ENCODE measurements at regions not wholly inside any gene's neighbourhood (a gene's known extent, or its start where the extent isn't known, plus 50 kb on each side); places are given as distances from the start of the nearest gene placed in this dataset.

DNA sequence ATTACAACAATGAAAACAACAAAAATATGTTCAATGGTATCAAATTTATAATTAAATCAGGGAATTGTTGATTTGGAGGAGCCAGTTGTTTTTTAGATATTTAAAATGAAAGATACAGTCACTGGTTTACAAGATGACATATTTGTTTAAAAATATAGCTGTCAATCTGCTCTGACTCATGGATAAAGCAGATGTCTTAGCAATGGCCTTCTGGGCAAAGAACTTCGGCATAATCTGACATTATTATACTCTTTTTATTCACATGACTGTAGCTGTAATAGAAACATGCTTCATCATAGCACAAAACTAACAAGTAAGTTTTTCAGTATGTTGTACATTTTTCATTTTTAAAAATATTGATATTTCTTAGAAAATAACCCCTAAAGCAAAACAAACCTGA lies 267.4 kb downstream of the CENPW start:
- DNase-seq (ENCODE audit: low read depth): no peak
- TF ChIP-seq, protein P1, sequence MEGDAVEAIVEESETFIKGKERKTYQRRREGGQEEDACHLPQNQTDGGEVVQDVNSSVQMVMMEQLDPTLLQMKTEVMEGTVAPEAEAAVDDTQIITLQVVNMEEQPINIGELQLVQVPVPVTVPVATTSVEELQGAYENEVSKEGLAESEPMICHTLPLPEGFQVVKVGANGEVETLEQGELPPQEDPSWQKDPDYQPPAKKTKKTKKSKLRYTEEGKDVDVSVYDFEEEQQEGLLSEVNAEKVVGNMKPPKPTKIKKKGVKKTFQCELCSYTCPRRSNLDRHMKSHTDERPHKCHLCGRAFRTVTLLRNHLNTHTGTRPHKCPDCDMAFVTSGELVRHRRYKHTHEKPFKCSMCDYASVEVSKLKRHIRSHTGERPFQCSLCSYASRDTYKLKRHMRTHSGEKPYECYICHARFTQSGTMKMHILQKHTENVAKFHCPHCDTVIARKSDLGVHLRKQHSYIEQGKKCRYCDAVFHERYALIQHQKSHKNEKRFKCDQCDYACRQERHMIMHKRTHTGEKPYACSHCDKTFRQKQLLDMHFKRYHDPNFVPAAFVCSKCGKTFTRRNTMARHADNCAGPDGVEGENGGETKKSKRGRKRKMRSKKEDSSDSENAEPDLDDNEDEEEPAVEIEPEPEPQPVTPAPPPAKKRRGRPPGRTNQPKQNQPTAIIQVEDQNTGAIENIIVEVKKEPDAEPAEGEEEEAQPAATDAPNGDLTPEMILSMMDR (conservative IDR thresholded peaks at IDR 0.05; ENCODE audit: control insufficient read depth, insufficient read depth, low read depth, low read length): no peak
- H3K4me3 ChIP-seq (ENCODE audit: control insufficient read depth, low read depth, low read length): no peak overlapping the region

DNA sequence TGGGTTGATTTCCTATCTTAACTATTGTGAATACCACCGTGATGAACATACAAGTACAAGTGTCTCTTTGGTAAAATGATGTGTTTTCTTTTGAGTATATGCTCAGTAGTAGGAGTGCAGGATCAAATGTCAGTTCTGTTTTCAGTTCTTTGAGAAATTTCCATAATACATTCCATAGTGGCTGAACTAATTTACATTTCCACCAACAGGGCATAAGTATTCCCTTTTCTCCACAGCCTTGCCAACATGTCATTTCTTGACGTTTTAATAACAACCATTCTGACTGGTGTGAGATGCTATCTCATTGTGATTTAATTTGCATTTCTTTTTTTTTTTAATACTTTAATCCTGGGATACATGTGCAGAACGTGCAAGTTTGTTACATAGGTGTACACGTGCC lies 268.8 kb downstream of the CENPW start:
- DNase-seq (ENCODE audit: low read depth): no peak
- TF ChIP-seq, protein P1 (conservative IDR thresholded peaks at IDR 0.05; ENCODE audit: control insufficient read depth, insufficient read depth, low read depth, low read length): no peak
- H3K4me3 ChIP-seq (ENCODE audit: control insufficient read depth, low read depth, low read length): no peak overlapping the region

DNA sequence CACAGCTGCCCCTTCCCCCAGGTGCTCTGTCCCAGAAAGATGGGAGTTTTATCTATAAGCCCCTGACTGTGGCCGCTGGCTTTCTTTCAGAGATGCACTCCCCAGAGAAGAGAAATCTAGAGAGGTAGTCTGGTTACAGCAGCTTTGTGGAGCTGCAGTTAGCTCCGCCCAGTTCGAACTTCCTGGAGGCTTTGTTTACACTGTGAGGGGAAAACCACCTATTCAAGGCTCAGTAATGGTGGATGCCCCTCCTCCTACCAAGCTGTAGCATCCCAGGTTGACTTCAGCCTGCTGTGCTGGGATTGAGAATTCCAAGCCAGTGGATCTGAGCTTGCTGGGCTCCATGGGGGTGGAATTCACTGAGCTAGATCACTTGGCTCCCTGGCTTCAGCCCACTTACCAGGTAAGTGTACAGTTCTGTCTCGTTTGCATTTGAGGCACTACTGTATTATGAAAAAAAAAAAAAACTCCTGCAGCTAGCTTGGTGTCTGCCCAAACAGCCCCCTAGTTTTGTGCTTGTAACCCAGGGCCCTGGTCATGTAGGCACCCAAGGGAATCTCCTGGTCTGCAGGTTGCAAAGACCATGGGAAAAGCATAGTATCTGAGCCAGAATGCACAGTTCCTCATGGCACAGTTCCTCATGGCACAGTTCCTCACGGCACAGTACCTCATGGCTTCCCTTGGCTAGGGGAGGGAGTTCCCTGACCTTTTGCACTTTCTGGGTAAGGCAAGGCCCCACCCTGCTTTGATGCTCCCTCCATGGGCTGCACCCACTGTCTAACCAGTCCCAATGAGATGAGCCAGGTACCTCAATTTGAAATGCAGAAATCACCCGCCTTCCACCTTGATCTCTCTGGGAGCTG lies 275.0 kb downstream of the CENPW start:
- no peak for DNase-seq (ENCODE audit: low read depth)
- no peak overlapping the region for H3K4me3 ChIP-seq (ENCODE audit: control insufficient read depth, low read depth, low read length)
- TF ChIP-seq, protein P1 (conservative IDR thresholded peaks at IDR 0.05; ENCODE audit: control insufficient read depth, insufficient read depth, low read depth, low read length): no peak

DNA sequence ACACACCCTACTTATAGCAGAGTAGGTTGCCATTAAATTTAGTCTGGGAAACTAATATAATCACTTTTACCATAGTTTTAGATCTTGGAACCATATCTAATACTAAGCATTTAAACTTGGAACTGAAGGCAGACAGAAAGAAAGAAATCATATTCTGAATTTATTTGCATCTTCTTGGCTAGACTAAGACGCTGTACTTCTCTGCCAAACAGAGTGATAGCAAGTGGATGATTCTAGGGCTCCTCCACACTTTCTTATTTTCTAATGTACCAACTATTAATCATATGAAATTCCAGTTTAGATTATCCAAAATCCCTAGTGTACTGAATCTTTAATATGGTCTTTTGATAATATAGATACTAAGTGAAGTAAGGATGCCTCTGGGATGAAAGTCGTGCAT lies 277.0 kb downstream of the CENPW start:
- DNase-seq (ENCODE audit: low read depth): no peak
- no peak overlapping the region for H3K4me3 ChIP-seq (ENCODE audit: control insufficient read depth, low read depth, low read length)
- TF ChIP-seq, protein P1 (conservative IDR thresholded peaks at IDR 0.05; ENCODE audit: control insufficient read depth, insufficient read depth, low read depth, low read length): no peak

DNA sequence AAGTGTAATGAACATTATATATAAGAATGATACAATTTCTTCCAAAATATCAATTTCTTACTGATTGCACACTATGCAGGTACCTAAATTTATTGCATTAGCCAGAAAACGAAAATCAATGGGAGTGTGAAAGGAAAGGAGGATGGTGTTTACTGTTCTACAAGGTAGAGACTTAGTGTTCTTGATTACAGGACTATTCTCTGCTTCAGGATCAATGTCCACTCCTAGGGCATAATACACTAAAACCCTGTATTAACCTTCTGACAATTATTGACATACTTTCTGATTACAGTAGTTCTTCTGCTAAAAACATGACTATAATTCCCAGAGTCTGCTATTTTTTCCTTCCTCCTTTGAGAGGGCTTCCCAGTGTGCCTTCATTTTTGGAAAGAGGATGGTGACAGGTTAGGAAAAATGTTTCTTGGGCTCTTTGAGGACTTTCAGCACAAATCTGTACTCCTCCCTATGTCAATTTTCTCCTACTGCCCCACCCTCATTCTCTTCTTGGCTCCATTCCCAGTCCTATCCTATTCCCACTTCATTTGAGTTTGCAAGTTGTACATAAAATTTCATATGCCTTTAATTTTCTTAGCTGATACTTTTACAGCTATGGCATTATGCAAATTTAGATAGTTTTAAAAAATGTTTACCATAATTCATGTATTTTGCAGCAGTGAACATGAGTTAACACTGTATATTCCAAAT lies 278.9 kb downstream of the CENPW start:
- TF ChIP-seq, protein P1 (conservative IDR thresholded peaks at IDR 0.05; ENCODE audit: control insufficient read depth, insufficient read depth, low read depth, low read length): no peak
- DNase-seq (ENCODE audit: low read depth): no peak
- no peak overlapping the region for H3K4me3 ChIP-seq (ENCODE audit: control insufficient read depth, low read depth, low read length)

DNA sequence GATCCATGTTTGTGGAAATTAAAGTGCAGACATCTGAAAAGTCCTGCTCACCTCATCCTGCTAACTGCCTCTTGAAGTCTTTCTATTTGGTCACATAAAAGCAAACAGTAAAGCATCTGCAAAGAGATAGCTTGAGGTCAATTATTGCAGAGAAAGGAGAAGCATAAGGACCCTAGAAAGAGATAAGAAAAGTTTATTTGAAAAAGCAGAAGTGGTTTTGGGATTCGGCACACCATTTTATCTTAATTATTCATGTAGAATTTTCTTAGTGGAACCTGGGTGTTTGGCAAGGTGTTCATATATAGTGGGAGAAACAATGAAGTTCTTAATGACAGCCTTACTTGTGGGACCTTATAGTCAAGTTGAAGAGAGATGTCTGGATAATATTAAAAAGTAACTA lies 280.8 kb downstream of the CENPW start:
- DNase-seq (ENCODE audit: low read depth): no peak
- no peak overlapping the region for H3K4me3 ChIP-seq (ENCODE audit: control insufficient read depth, low read depth, low read length)
- TF ChIP-seq, protein P1 (conservative IDR thresholded peaks at IDR 0.05; ENCODE audit: control insufficient read depth, insufficient read depth, low read depth, low read length): no peak

All from fibroblast of mammary gland (primary cell).